HAP-1 (cell line): ENCODE measurements at regions not wholly inside any gene's neighbourhood (a gene's known extent, or its start where the extent isn't known, plus 50 kb on each side); places are given as distances from the start of the nearest gene placed in this dataset.
"Not testable (repeated sequence)": the region's sequence is repeated elsewhere in the genome, so short reads cannot be mapped to it uniquely, and the experiment has no call there.

Source experiments
- DNase-seq, 2 experiments: peaks; one replicate each; pipeline ENCODE4 v3.0.0-alpha.2; 2016 to 2020; ENCODE audit warnings: low spot score in 2 of 2
- H3K27me3 ChIP-seq: fragments of 250-450 bp; sonication (Bioruptor Pico); 2 replicates; pipeline ENCODE4 v1.5.1; 2020; ENCODE audit warnings: low read depth, mild to moderate bottlenecking, moderate library complexity
- H3K36me3 ChIP-seq: fragments of 250-450 bp; sonication (Bioruptor Pico); replicated peaks from 2 replicates; pipeline ENCODE4 v1.5.1; 2020; ENCODE audit warnings: mild to moderate bottlenecking
- H3K4me1 ChIP-seq: fragments of 250-450 bp; sonication (Bioruptor Pico); 2 replicates; pipeline ENCODE4 v1.5.1; 2020; ENCODE audit warnings: mild to moderate bottlenecking
- H3K4me3 ChIP-seq: fragments of 250-450 bp; sonication (Bioruptor Pico); 2 replicates; pipeline ENCODE4 v1.5.1; 2020; ENCODE audit warnings: mild to moderate bottlenecking, moderate library complexity
- H3K9me3 ChIP-seq: fragments of 250-450 bp; sonication (Bioruptor Pico); 2 replicates; pipeline ENCODE4 v1.5.1; 2020; ENCODE audit warnings: mild to moderate bottlenecking, moderate library complexity
- in situ Hi-C: fragments of 300-500 bp; cut with MboI; formaldehyde crosslinking; loops from 3 replicates; pipeline ENCODE4 v1.14.3; 2020; ENCODE audit warnings: low sequenced_read_pairs, inconsistent platforms, mixed read lengths

GRCh38 chr9:92242260-92243136 lies 51.0 kb downstream of the IARS1 start:
- Histone ChIP-seq H3K27me3 (no peaks in the 10 kb centered on the region), H3K36me3 (peaks cover 100% of the 10 kb centered on the region), H3K4me1 (no peaks in the 10 kb centered on the region), H3K9me3 (no peaks in the 10 kb centered on the region; the same call in 1 of the 2 replicates), H3K4me3 (no peak overlapping the region)
- in situ Hi-C loops, result loop anchor here (5.0 kb wide), 2 partner anchors 40 to 100 kb away; no protein-coding TSS in a partner anchor
- DNase-seq, result no peak

- Histone ChIP-seq H3K36me3 (peaks cover 90% of the 10 kb centered on the region), H3K27me3 (no peaks in the 10 kb centered on the region), H3K4me3 (no peak overlapping the region), H3K9me3 (no peaks in the 10 kb centered on the region), H3K4me1 (no peaks in the 10 kb centered on the region)
- no peak for DNase-seq
- in situ Hi-C loops, result no loop called here
Observed at GRCh38 chr9:92236915-92237314, 56.6 kb downstream of the IARS1 start.

- no peaks in the 10 kb centered on the region for H3K9me3 ChIP-seq
- H3K27me3 ChIP-seq, result no peaks in the 10 kb centered on the region
- H3K4me1 ChIP-seq, result no peaks in the 10 kb centered on the region
- H3K4me3 ChIP-seq, result no peak overlapping the region
- in situ Hi-C loops, result no loop called here
- no peak for DNase-seq
- peaks cover 89% of the 10 kb centered on the region for H3K36me3 ChIP-seq
Observed at GRCh38 chr9:92236465-92236864, 57.0 kb downstream of the IARS1 start.

DNA sequence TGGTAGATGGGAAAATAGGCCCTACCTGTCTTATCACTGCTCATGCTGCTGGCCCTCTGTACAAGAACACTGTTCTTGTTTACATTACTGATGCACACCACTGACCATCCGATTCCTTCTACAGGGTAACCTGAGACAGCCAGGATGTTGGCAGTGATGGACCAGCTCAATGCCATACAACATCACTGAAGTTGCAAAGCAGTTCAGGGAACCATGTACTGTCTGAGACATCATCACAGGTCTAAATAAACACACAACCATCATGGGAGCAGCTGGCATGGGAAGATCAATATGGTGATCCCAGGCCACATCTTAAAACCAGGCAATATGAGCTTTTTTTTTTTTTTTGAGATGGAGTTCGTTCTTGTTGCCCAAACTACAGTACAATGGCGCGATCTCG lies 59.0 kb downstream of the IARS1 start:
- Histone ChIP-seq H3K36me3 (peaks cover 84% of the 10 kb centered on the region), H3K9me3 (no peaks in the 10 kb centered on the region)
- no peak for DNase-seq

DNA sequence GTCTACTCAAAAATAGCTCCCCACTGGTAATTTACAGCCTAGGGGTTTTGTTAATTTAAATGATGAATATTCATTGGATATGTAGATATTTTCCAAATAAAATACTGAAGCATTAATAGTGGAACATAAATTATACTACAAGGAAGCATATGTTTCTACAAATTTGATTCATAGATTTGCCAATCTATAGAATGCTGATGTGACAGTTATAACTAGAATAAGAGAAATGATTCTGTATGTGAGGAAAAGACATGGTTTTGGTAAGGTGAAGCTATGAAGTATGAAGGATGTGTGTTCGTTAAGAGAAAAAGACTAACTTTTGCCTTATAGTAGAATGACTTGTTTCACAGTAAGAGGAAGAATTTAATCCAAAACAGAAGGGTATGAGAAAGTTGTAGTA lies 61.3 kb downstream of the IARS1 start:
- H3K4me3 ChIP-seq, result no peak overlapping the region
- no peaks in the 10 kb centered on the region for H3K27me3 ChIP-seq
- in situ Hi-C loops, result no loop called here
- no peaks in the 10 kb centered on the region for H3K9me3 ChIP-seq
- H3K36me3 ChIP-seq, result peaks cover 76% of the 10 kb centered on the region
- H3K4me1 ChIP-seq, result no peaks in the 10 kb centered on the region
- DNase-seq, result no peak

More for the DNA sequence above, 59.0 kb downstream of the IARS1 start:
- Histone ChIP-seq H3K4me3 (no peak overlapping the region), H3K4me1 (no peaks in the 10 kb centered on the region), H3K27me3 (no peaks in the 10 kb centered on the region)
- in situ Hi-C loops, result no loop called here

- peaks cover 76% of the 10 kb centered on the region for H3K36me3 ChIP-seq
- H3K4me3 ChIP-seq, result no peak overlapping the region
- H3K27me3 ChIP-seq, result no peaks in the 10 kb centered on the region
- H3K4me1 ChIP-seq, result no peaks in the 10 kb centered on the region
- H3K9me3 ChIP-seq, result no peaks in the 10 kb centered on the region
- in situ Hi-C loops, result no loop called here
- no peak for DNase-seq
Observed at GRCh38 chr9:92228628-92229027, 64.9 kb downstream of the IARS1 start.

DNA sequence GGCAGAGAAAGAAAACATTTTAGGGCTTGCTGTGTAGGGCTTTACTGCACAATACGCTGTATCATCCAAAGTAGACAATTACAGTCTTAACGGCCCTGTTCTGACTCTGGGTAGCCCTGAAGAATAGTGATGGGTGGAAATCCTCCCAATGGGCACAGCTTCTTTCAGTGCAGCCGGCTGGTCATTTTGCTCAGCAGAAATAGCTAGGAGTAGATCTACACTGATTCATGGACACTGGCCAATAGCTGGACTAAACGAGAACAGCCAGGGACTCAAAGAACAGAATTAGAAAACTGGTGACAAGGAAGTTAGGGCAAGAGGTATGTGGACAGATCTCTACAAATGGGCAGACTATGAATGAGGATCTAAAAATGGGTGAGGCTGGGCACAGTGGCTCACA lies 69.3 kb downstream of the IARS1 start:
- in situ Hi-C loops, result no loop called here
- peaks cover 74% of the 10 kb centered on the region for H3K36me3 ChIP-seq

GRCh38 chr9:92223758-92224157 lies 69.7 kb downstream of the IARS1 start:
- no peak for DNase-seq
- in situ Hi-C loops, result no loop called here
- H3K36me3 ChIP-seq, result peaks cover 76% of the 10 kb centered on the region

More for the DNA sequence above, 69.3 kb downstream of the IARS1 start:
- Histone ChIP-seq H3K27me3 (no peaks in the 10 kb centered on the region), H3K9me3 (no peaks in the 10 kb centered on the region), H3K4me3 (no peak overlapping the region), H3K4me1 (no peaks in the 10 kb centered on the region)
- no peak for DNase-seq

DNA sequence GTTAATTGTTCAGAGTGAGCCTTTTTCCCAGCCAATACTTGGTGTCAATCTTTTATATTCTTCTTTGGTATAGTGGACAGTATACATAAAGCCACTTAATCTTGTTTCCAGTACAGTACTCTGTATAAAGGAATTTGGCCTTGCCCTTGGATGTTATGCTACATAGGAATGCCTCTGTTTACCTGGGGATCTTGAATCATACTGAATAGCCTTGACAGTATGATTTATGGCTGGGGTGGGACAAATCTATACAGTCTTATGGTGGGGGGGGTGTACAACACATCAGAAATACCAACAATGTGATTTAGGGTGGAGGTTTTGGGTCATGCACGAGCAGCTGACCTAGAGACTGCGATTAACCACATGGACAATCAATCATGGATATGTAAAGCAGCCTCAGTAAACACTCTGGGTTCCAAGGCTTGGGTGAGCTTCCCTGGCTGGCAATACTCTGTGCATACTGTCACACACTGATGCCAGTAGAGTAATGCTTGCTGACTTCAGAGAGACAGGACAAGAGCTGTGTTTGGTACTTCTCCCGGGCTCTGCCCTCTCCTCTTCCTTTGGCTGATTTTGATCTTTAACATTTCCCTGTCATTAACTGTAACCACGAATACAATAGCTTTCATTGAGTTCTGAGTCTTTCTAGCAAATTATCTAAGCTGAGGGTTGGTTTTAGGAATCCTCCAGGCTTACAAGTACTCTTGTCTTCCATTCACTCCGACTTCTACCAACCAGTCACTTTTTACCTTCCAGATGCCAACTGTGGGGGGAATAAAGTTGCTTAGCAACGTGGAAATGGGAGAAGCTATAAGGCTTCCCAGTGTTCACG lies 84.6 kb downstream of the IARS1 start:
- in situ Hi-C loops, result no loop called here
- Histone ChIP-seq H3K4me1 (no peaks in the 10 kb centered on the region), H3K27me3 (no peaks in the 10 kb centered on the region), H3K9me3 (no peaks in the 10 kb centered on the region), H3K4me3 (no peak overlapping the region), H3K36me3 (peaks cover 56% of the 10 kb centered on the region)
- no peak for DNase-seq

More at GRCh38 chr9:92223758-92224157, 69.7 kb downstream of the IARS1 start:
- Histone ChIP-seq H3K4me3 (no peak overlapping the region), H3K4me1 (no peaks in the 10 kb centered on the region), H3K9me3 (no peaks in the 10 kb centered on the region), H3K27me3 (no peaks in the 10 kb centered on the region)

GRCh38 chr9:92206488-92206887 lies 87.0 kb downstream of the IARS1 start:
- H3K4me1 ChIP-seq, result no peaks in the 10 kb centered on the region
- in situ Hi-C loops, result no loop called here
- DNase-seq, result no peak

GRCh38 chr9:92203887-92204286 lies 88.7 kb upstream of the SPTLC1 start:
- H3K4me1 ChIP-seq, DNase-seq, H3K9me3 ChIP-seq, H3K36me3 ChIP-seq, H3K4me3 ChIP-seq, H3K27me3 ChIP-seq, in situ Hi-C loops: not testable (repeated sequence)

More at GRCh38 chr9:92206488-92206887, 87.0 kb downstream of the IARS1 start:
- Histone ChIP-seq H3K9me3 (no peaks in the 10 kb centered on the region), H3K4me3 (no peak overlapping the region), H3K36me3 (peaks cover 35% of the 10 kb centered on the region), H3K27me3 (no peaks in the 10 kb centered on the region)

DNA sequence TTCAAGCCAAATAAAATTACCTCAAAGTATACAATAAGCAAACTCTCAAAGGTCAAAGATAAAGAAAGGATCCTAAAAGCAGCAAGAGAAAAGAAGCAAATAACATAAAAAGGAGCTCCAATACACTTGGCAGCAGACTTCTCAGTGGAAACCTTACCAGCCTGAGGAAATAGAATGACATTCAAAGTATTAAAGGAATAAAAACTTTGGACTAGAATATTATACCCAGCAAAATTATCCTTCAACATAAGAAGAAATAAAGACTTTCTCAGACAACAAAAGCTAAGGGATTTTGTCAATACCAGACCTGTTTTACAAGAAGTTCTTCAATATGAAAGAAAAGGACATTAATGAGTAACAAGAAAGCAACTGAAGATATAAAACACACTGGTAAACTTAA lies 83.0 kb upstream of the SPTLC1 start:
- H3K27me3 ChIP-seq, DNase-seq, H3K9me3 ChIP-seq, H3K4me3 ChIP-seq, in situ Hi-C loops, H3K4me1 ChIP-seq, H3K36me3 ChIP-seq: not testable (repeated sequence)

- DNase-seq, result no peak
- no peaks in the 10 kb centered on the region for H3K4me1 ChIP-seq
- no peaks in the 10 kb centered on the region for H3K36me3 ChIP-seq
- in situ Hi-C loops, result no loop called here
- H3K9me3 ChIP-seq, result 0 out of 2 replicates have a peak, but pooled peaks cover 5% of the 10 kb centered on the region
- no peaks in the 10 kb centered on the region for H3K27me3 ChIP-seq
- no peak overlapping the region for H3K4me3 ChIP-seq
Observed at GRCh38 chr9:92196909-92197308, 81.7 kb upstream of the SPTLC1 start.

- Histone ChIP-seq H3K4me3 (no peak overlapping the region), H3K9me3 (0 out of 2 replicates have a peak, but pooled peaks cover 5% of the 10 kb centered on the region), H3K27me3 (no peaks in the 10 kb centered on the region), H3K36me3 (no peaks in the 10 kb centered on the region), H3K4me1 (peaks cover 2% of the 10 kb centered on the region; the same call in 1 of the 2 replicates)
- in situ Hi-C loops, result no loop called here
- no peak for DNase-seq
Observed at GRCh38 chr9:92196400-92196799, 81.2 kb upstream of the SPTLC1 start.
